Bronchial epithelial cell (primary cell): ENCODE measurements at regions not wholly inside any gene's neighbourhood (a gene's known extent, or its start where the extent isn't known, plus 50 kb on each side); places are given as distances from the start of the nearest gene placed in this dataset.

ENCODE experiments used
- DNase-seq: peaks from one replicate; pipeline ENCODE4 v3.0.0-alpha.2; 2010; ENCODE audit warnings: low read depth
- FAIRE-seq: peaks from 2 replicates; lab custom pipeline; 2011; peaks lifted over from hg19 to GRCh38; lab: Jason Lieb, UNC
- H3K27me3 ChIP-seq: 2 replicates; pipeline ENCODE4 v1.5.1; 2011; ENCODE audit warnings: low read length; ENCODE audit not compliant: control insufficient read depth, insufficient read depth
- H3K36me3 ChIP-seq: 2 replicates; pipeline ENCODE4 v1.5.1; 2011; ENCODE audit warnings: low read length; ENCODE audit not compliant: control insufficient read depth, insufficient read depth
- H3K4me3 ChIP-seq: 2 replicates; pipeline ENCODE4 v1.5.1; 2011; ENCODE audit warnings: mild to moderate bottlenecking, low read depth, low read length, control low read depth
- TF ChIP-seq, protein P1 (sequence below): IDR thresholded peaks from 2 replicates; pipeline ENCODE4 v1.5.1; 2011; ENCODE audit warnings: mild to moderate bottlenecking, moderate library complexity, low read length, control low read depth, inconsistent platforms; ENCODE audit not compliant: insufficient read depth, severe bottlenecking

DNA sequence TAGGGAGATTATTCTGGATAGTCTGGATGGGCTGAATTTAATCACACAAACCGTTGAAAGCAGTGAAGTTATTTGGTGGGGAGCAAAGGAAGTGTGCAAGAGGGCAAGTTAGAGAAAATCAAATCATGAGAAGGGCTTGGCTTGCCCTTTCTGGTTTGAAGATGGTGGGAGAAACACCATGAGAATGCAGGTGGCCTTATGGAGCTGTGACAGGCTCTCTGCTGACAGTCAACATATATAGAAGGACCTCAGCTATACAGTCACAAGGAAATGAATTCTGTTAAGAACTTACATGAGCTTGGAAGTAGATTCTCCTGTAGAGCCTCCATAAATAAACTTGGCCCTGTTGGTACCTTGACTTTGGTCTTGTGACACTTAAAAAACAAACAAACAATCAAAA, 72.3 kb downstream of the GMNC start:
- H3K27me3 ChIP-seq, result no peaks in the 10 kb centered on the region
- no peaks in the 10 kb centered on the region for H3K36me3 ChIP-seq
- DNase-seq (no peak), FAIRE-seq (no peak)
- no peak overlapping the region for H3K4me3 ChIP-seq
- TF ChIP-seq, protein P1, sequence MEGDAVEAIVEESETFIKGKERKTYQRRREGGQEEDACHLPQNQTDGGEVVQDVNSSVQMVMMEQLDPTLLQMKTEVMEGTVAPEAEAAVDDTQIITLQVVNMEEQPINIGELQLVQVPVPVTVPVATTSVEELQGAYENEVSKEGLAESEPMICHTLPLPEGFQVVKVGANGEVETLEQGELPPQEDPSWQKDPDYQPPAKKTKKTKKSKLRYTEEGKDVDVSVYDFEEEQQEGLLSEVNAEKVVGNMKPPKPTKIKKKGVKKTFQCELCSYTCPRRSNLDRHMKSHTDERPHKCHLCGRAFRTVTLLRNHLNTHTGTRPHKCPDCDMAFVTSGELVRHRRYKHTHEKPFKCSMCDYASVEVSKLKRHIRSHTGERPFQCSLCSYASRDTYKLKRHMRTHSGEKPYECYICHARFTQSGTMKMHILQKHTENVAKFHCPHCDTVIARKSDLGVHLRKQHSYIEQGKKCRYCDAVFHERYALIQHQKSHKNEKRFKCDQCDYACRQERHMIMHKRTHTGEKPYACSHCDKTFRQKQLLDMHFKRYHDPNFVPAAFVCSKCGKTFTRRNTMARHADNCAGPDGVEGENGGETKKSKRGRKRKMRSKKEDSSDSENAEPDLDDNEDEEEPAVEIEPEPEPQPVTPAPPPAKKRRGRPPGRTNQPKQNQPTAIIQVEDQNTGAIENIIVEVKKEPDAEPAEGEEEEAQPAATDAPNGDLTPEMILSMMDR, result no peak

DNA sequence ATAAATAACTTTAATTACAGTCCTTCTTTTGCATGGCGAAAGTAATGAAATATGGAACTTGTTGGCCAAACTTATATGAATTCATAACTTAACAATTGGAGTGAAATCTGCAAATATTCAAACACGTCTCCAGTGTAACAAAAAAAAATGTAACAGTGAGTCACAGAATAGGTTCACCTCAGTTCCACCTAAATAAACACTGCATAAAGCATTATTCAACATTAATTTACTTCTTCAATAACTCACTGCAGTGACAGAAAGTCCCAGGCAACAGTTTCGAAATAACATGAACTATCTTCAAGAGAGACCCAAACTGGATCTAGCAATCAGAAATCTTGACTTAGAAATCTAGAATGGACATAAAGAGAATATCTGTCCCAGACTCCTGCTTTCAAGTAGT, 75.6 kb downstream of the GMNC start:
- no peaks in the 10 kb centered on the region for H3K27me3 ChIP-seq
- FAIRE-seq, result no peak
- H3K4me3 ChIP-seq, result no peak overlapping the region
- TF ChIP-seq, protein P1, result no peak
- no peaks in the 10 kb centered on the region for H3K36me3 ChIP-seq
- DNase-seq, result peak; percentile 44

DNA sequence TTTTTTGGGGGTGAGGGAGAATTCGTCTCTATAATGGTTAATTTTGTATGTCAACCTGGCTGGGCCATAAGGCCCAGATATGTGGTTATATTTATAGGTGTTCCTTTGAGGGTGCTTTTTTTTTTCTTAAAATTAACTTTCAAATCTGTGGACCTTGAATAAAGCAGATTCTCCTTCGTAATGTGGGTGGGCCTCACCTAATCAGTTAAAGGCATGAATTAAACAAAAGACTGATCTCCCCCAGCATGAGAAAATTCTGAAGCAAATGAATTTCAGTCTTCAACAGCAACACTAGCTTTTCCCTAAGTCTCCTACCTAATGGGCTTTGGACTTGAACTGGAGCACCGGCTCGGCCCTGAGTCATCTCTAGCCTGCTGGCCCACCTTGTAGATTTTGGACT, 77.4 kb downstream of the GMNC start:
- no peak for FAIRE-seq
- Histone ChIP-seq H3K4me3 (no peak overlapping the region), H3K36me3 (no peaks in the 10 kb centered on the region), H3K27me3 (no peaks in the 10 kb centered on the region)
- TF ChIP-seq, protein P1, result no peak
- no peak for DNase-seq

DNA sequence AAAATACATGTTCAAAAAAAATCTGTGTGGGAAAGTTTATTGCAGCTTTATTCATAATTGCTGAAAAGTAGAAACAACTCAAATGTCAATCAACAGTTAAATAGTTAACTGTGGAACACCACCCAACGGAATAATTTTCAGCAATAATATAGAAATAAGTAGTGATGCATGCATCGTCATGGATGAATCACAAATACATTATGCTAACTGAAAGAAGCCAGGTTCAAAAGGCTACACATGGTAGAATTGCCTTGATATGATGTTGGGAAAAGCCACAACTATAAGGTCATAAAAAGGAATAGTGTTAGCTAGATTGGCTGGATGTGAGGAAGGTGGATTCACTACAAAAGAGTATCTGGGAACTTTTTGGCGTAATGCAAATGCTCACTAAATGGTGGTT, 82.0 kb downstream of the GMNC start:
- FAIRE-seq (no peak), DNase-seq (peak; percentile 18)
- Histone ChIP-seq H3K36me3 (no peaks in the 10 kb centered on the region), H3K27me3 (no peaks in the 10 kb centered on the region), H3K4me3 (no peak overlapping the region)
- TF ChIP-seq, protein P1, result no peak

DNA sequence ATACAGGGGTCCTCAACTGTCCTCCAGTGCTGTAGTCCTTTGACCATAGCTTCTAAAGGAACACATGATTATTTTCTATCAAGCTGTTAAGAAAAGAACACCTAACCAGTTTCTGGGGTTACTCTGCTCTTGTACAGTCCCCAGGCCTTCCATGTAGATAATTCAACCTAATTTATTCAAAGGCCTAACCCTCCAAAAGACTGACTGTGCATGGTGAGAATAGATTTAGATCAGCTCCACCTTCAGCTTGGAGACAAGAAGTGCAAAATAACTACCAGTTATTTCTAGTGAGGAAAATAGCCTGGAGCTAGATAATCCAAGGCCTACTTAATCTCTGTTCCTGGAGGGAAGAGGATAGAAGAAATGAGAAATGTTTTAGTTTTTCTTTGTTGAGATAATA, 87.9 kb downstream of the GMNC start:
- FAIRE-seq, result no peak
- DNase-seq, result no peak
- TF ChIP-seq, protein P1, result no peak
- Histone ChIP-seq H3K27me3 (no peaks in the 10 kb centered on the region), H3K36me3 (no peaks in the 10 kb centered on the region), H3K4me3 (no peak overlapping the region)

DNA sequence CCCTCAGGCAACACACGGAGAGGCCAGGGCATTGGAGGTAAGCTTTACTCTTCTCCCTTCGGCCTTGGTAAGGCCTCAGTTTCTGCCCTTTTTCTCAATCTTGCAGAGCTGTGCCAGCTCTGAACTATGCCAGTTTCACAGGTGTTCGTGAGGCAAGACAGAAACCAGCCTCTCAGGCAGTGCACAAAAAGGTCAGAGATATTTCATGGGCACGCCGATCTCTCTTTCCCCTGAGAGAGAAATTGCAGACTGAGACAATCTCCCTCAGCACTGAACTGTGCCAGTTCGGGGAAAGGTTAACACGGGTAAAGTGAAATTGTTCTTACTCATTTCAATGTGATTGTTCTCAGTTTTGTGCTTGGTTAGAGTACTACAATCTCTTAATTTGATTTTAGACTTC, 88.5 kb downstream of the GMNC start:
- FAIRE-seq (no peak), DNase-seq (no peak)
- Histone ChIP-seq H3K27me3 (no peaks in the 10 kb centered on the region), H3K36me3 (no peaks in the 10 kb centered on the region), H3K4me3 (no peak overlapping the region)
- TF ChIP-seq, protein P1, result no peak
